ENCODE measurements at regions not wholly inside any gene's neighbourhood (a gene's known extent, or its start where the extent isn't known, plus 50 kb on each side); places are given as distances from the start of the nearest gene placed in this dataset.

- H3K27ac ChIP-seq = no peak overlapping the region
- TF ChIP-seq EZH2phosphoT487 (IDR thresholded peaks at IDR 0.05; ENCODE audit: insufficient read depth, low read depth) (no peak), EZH2 (IDR thresholded peaks at IDR 0.05; ENCODE audit: insufficient read depth, poor library complexity, severe bottlenecking) (no peak)
- H3K79me2 ChIP-seq (ENCODE audit: insufficient read depth) = no peaks in the 10 kb centered on the region
- no peak overlapping the region for H2AFZ ChIP-seq
- no peaks in the 10 kb centered on the region for H3K36me3 ChIP-seq (ENCODE audit: low read depth)
- 13 to 19% methylated on average over 1 of the region's 1 CpG for WGBS, 2 experiments (ENCODE audit: low coverage in 1 of 2, low lambda C conversion rate in 2 of 2, missing lambda C conversion rate in 2 of 2)
- no peaks in the 10 kb centered on the region for H3K9me2 ChIP-seq (ENCODE audit: insufficient read depth)
- no peaks in the 10 kb centered on the region for H3K9me3 ChIP-seq (ENCODE audit: low read depth)
- H3K4me1 ChIP-seq (ENCODE audit: insufficient read depth) = no peaks in the 10 kb centered on the region
- no peak overlapping the region for H3K4me3 ChIP-seq
- no peaks in the 10 kb centered on the region for H4K20me1 ChIP-seq (ENCODE audit: insufficient read depth)
- in situ Hi-C loops (cut with MboI) = no loop called here
- H3K27me3 ChIP-seq (replicated peaks; ENCODE audit: insufficient read depth) = no peaks in the 10 kb centered on the region
- no peak overlapping the region for H3K9ac ChIP-seq
- no peaks in the 10 kb centered on the region for H3F3A ChIP-seq (ENCODE audit: insufficient read depth)
- no peak overlapping the region for H3K4me2 ChIP-seq (ENCODE audit: unreplicated experiment)
- DNase-seq = no peak
These were observed 916.7 kb upstream of the TMPRSS15 start for GRCh38 chr21:19320291-19320690.

GRCh38 chr21:19321688-19322087, 918.1 kb upstream of the TMPRSS15 start:
- no peaks in the 10 kb centered on the region for H3K9me2 ChIP-seq (ENCODE audit: insufficient read depth)
- no peaks in the 10 kb centered on the region for H3F3A ChIP-seq (ENCODE audit: insufficient read depth)
- TF ChIP-seq EZH2phosphoT487 (IDR thresholded peaks at IDR 0.05; ENCODE audit: insufficient read depth, low read depth) = no peak
- no peak for TF ChIP-seq EZH2 (IDR thresholded peaks at IDR 0.05; ENCODE audit: insufficient read depth, poor library complexity, severe bottlenecking)
- H3K9me3 ChIP-seq (ENCODE audit: low read depth) = no peaks in the 10 kb centered on the region
- no peak overlapping the region for H2AFZ ChIP-seq
- no peaks in the 10 kb centered on the region for H4K20me1 ChIP-seq (ENCODE audit: insufficient read depth)
- H3K4me2 ChIP-seq (ENCODE audit: unreplicated experiment) = no peak overlapping the region
- no peak overlapping the region for H3K4me3 ChIP-seq
- DNase-seq = no peak
- in situ Hi-C loops (cut with MboI) = no loop called here
- no peak overlapping the region for H3K27ac ChIP-seq
- WGBS, 2 experiments (ENCODE audit: low coverage in 1 of 2, low lambda C conversion rate in 2 of 2, missing lambda C conversion rate in 2 of 2) = 12 to 14% methylated on average over 3 of the region's 3 CpGs
- H3K9ac ChIP-seq = no peak overlapping the region
- H3K36me3 ChIP-seq (ENCODE audit: low read depth) = no peaks in the 10 kb centered on the region
- no peaks in the 10 kb centered on the region for H3K27me3 ChIP-seq (replicated peaks; ENCODE audit: insufficient read depth)
- H3K79me2 ChIP-seq (ENCODE audit: insufficient read depth) = no peaks in the 10 kb centered on the region
- no peaks in the 10 kb centered on the region for H3K4me1 ChIP-seq (ENCODE audit: insufficient read depth)

DNA sequence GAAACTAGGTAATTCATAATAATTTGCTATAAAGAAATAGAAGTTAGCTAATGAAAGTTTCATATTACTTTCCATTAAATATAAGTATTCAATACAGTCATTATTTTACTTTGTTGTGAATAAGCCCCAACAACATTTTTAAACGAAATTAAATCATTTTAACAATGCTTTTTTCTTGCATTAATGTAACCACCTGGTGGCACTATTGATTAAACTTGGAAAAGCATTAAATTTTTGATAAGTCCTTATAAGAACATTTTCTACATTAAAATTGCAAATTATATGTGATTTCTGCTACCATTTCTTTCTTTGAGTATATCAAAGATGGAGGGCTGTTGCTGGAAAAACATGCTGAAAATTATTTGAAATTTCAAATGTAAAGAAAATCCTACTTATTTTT, 918.8 kb upstream of the TMPRSS15 start:
- in situ Hi-C loops (cut with MboI) = no loop called here
- H3K79me2 ChIP-seq (ENCODE audit: insufficient read depth) = no peaks in the 10 kb centered on the region
- no peak for DNase-seq
- no peaks in the 10 kb centered on the region for H4K20me1 ChIP-seq (ENCODE audit: insufficient read depth)
- H2AFZ ChIP-seq = no peak overlapping the region
- H3F3A ChIP-seq (ENCODE audit: insufficient read depth) = no peaks in the 10 kb centered on the region
- no peak overlapping the region for H3K27ac ChIP-seq
- no peak overlapping the region for H3K4me3 ChIP-seq
- TF ChIP-seq EZH2 (IDR thresholded peaks at IDR 0.05; ENCODE audit: insufficient read depth, poor library complexity, severe bottlenecking) (no peak), EZH2phosphoT487 (IDR thresholded peaks at IDR 0.05; ENCODE audit: insufficient read depth, low read depth) (no peak)
- 0% methylated on average over 1 of the region's 1 CpG for WGBS, 2 experiments (ENCODE audit: low coverage in 1 of 2, low lambda C conversion rate in 2 of 2, missing lambda C conversion rate in 2 of 2)
- no peaks in the 10 kb centered on the region for H3K36me3 ChIP-seq (ENCODE audit: low read depth)
- no peaks in the 10 kb centered on the region for H3K9me3 ChIP-seq (ENCODE audit: low read depth)
- H3K9me2 ChIP-seq (ENCODE audit: insufficient read depth) = no peaks in the 10 kb centered on the region
- H3K4me2 ChIP-seq (ENCODE audit: unreplicated experiment) = no peak overlapping the region
- no peaks in the 10 kb centered on the region for H3K27me3 ChIP-seq (replicated peaks; ENCODE audit: insufficient read depth)
- H3K9ac ChIP-seq = no peak overlapping the region
- no peaks in the 10 kb centered on the region for H3K4me1 ChIP-seq (ENCODE audit: insufficient read depth)

GRCh38 chr21:19326531-19327319, 923.1 kb upstream of the TMPRSS15 start:
- Histone ChIP-seq H2AFZ (no peak overlapping the region), H3K27me3 (replicated peaks; ENCODE audit: insufficient read depth) (no peaks in the 10 kb centered on the region), H3K79me2 (ENCODE audit: insufficient read depth) (no peaks in the 10 kb centered on the region), H4K20me1 (ENCODE audit: insufficient read depth) (no peaks in the 10 kb centered on the region), H3K4me2 (ENCODE audit: unreplicated experiment) (no peak overlapping the region), H3K4me1 (ENCODE audit: insufficient read depth) (no peaks in the 10 kb centered on the region), H3K9ac (no peak overlapping the region), H3K9me3 (ENCODE audit: low read depth) (no peaks in the 10 kb centered on the region), H3K9me2 (ENCODE audit: insufficient read depth) (no peaks in the 10 kb centered on the region), H3K36me3 (ENCODE audit: low read depth) (no peaks in the 10 kb centered on the region), H3K4me3 (no peak overlapping the region), H3F3A (ENCODE audit: insufficient read depth) (no peaks in the 10 kb centered on the region), H3K27ac (no peak overlapping the region)
- 13 to 14% methylated on average over 6 of the region's 6 CpGs for WGBS, 2 experiments (ENCODE audit: low coverage in 1 of 2, low lambda C conversion rate in 2 of 2, missing lambda C conversion rate in 2 of 2)
- DNase-seq = no peak
- TF ChIP-seq EZH2phosphoT487 (IDR thresholded peaks at IDR 0.05; ENCODE audit: insufficient read depth, low read depth) (no peak), EZH2 (IDR thresholded peaks at IDR 0.05; ENCODE audit: insufficient read depth, poor library complexity, severe bottlenecking) (no peak)
- in situ Hi-C loops (cut with MboI) = no loop called here
